Trophoblast cell (in vitro differentiated cells and primary cell): ENCODE measurements at regions not wholly inside any gene's neighbourhood (a gene's known extent, or its start where the extent isn't known, plus 50 kb on each side); places are given as distances from the start of the nearest gene placed in this dataset.
A peak's percentile ranks its signal among the peaks of the same experiment; 100 is the strongest.

Experiments used
- DNase-seq, 2 donors: peaks; one replicate each; pipeline ENCODE4 v3.0.0-alpha.2; 2016
- H2AFZ ChIP-seq: 2 replicates; pipeline ENCODE4 v1.6.1; 2013; ENCODE audit warnings: low read length, moderate library complexity, mild to moderate bottlenecking; ENCODE audit not compliant: insufficient read depth, poor library complexity
- H2AK5ac ChIP-seq: 2 replicates; pipeline ENCODE4 v1.6.1; 2013; ENCODE audit warnings: mild to moderate bottlenecking, low read length
- H2BK120ac ChIP-seq: 2 replicates; pipeline ENCODE4 v1.6.1; 2013; ENCODE audit warnings: low read length, mild to moderate bottlenecking, moderate library complexity; ENCODE audit not compliant: insufficient read depth, poor library complexity
- H2BK12ac ChIP-seq: 2 replicates; pipeline ENCODE4 v1.6.1; 2013; ENCODE audit warnings: mild to moderate bottlenecking, low read length, moderate library complexity
- H2BK5ac ChIP-seq: 2 replicates; pipeline ENCODE4 v1.6.1; 2013; ENCODE audit warnings: low read length, low read depth, moderate library complexity, mild to moderate bottlenecking; ENCODE audit not compliant: poor library complexity
- H3K14ac ChIP-seq: 2 replicates; pipeline ENCODE4 v1.6.1; 2013; ENCODE audit warnings: mild to moderate bottlenecking, low read length
- H3K18ac ChIP-seq: 2 replicates; pipeline ENCODE4 v1.6.1; 2013; ENCODE audit warnings: mild to moderate bottlenecking, low read length
- H3K23ac ChIP-seq: 2 replicates; pipeline ENCODE4 v1.6.1; 2013; ENCODE audit warnings: low read length
- H3K27ac ChIP-seq: 2 replicates; pipeline ENCODE4 v1.5.1; 2013; ENCODE audit warnings: low read depth, mild to moderate bottlenecking, inconsistent platforms, low read length, moderate library complexity
- H3K27me3 ChIP-seq: 2 replicates; pipeline ENCODE4 v1.6.1; 2013; ENCODE audit warnings: inconsistent platforms, mild to moderate bottlenecking, low read length, moderate library complexity; ENCODE audit not compliant: insufficient read depth
- H3K36me3 ChIP-seq, 2 experiments: 1 replicate in 1 of 2; 2 replicates in 1 of 2; pipeline ENCODE4 v1.6.1; 2013; ENCODE audit warnings: low read length in 2 of 2, mild to moderate bottlenecking in 2 of 2, moderate library complexity in 1 of 2; ENCODE audit not compliant: insufficient read depth in 2 of 2, control insufficient read depth in 1 of 2
- H3K4ac ChIP-seq: 2 replicates; pipeline ENCODE4 v1.6.1; 2013; ENCODE audit warnings: low read depth, mild to moderate bottlenecking, low read length, moderate library complexity
- H3K4me1 ChIP-seq, 2 experiments: 1 replicate in 1 of 2; 2 replicates in 1 of 2; pipeline ENCODE4 v1.6.1; 2013; ENCODE audit warnings: low read length in 2 of 2, mild to moderate bottlenecking in 2 of 2, moderate library complexity in 1 of 2; ENCODE audit not compliant: insufficient read depth in 2 of 2, control insufficient read depth in 1 of 2
- H3K4me2 ChIP-seq: 2 replicates; pipeline ENCODE4 v1.6.1; 2013; ENCODE audit warnings: inconsistent platforms, mild to moderate bottlenecking, low read length, moderate library complexity
- H3K4me3 ChIP-seq: 2 replicates; pipeline ENCODE4 v1.5.1; 2013; ENCODE audit warnings: mild to moderate bottlenecking, low read depth, low read length, inconsistent platforms
- H3K79me1 ChIP-seq: one replicate; pipeline ENCODE4 v1.6.1; 2013; ENCODE audit warnings: low read length
- H3K79me2 ChIP-seq: 2 replicates; pipeline ENCODE4 v1.6.1; 2013; ENCODE audit warnings: low read length, mild to moderate bottlenecking; ENCODE audit not compliant: control insufficient read depth, insufficient read depth, poor library complexity
- H3K9ac ChIP-seq: 2 replicates; pipeline ENCODE4 v1.6.1; 2013; ENCODE audit warnings: mild to moderate bottlenecking, low read length
- H3K9me3 ChIP-seq: 2 replicates; pipeline ENCODE4 v1.6.1; 2013; ENCODE audit warnings: low read depth, mild to moderate bottlenecking, control low read depth, inconsistent platforms, low read length; ENCODE audit not compliant: insufficient read depth
- H4K12ac ChIP-seq: 2 replicates; pipeline ENCODE4 v1.6.1; 2013; ENCODE audit warnings: low read depth, mild to moderate bottlenecking, low read length, moderate library complexity
- H4K8ac ChIP-seq: 2 replicates; pipeline ENCODE4 v1.6.1; 2013; ENCODE audit warnings: low read depth, mild to moderate bottlenecking, low read length, moderate library complexity
- H4K91ac ChIP-seq: one replicate; pipeline ENCODE4 v1.6.1; 2013; ENCODE audit warnings: low read depth, mild to moderate bottlenecking, low read length, moderate library complexity
- WGBS: extraction: QIAGEN DNeasy Blood & Tissue Kit; methylation state at CpG from one replicate; pipeline ENCODE4 v1.1.7; 2013; ENCODE audit warnings: missing lambda C conversion rate; ENCODE audit not compliant: insufficient read length, insufficient coverage; ENCODE audit errors: extremely low coverage; 5-methylcytosine and 5-hydroxymethylcytosine counted together

DNA sequence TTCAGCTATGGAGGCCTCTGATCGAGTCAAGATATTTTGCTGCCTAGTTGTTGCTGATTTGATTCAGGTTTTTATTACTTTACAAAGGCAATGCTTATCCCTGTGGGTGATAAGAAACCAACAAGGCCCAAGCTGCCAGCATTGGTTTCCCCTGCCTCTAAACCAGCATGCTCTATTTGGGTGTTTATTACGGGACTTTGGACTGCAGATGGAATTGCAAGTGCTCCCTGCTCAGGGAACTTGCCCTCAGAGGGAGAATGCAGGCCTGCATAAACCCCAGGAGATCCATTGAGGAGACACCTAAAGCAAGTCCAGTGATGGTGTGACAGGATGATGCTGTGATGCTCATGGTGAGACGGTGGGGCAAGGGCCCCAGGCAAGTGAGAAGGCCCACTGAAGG is 172.1 kb downstream of the VAPA start:
- Histone ChIP-seq H3K9me3 (peaks cover 15% of the 10 kb centered on the region), H3K14ac (no peak overlapping the region), H3K9ac (no peak overlapping the region), H2BK12ac (no peak overlapping the region), H3K36me3 (no peaks in the 10 kb centered on the region), H3K4me1 (no peaks in the 10 kb centered on the region), H3K18ac (no peak overlapping the region), H4K8ac (no peak overlapping the region), H3K79me1 (no peaks in the 10 kb centered on the region), H3K4me3 (no peak overlapping the region), H4K91ac (no peak overlapping the region), H3K27me3 (no peaks in the 10 kb centered on the region), H3K4me2 (no peak overlapping the region), H3K23ac (no peak overlapping the region), H4K12ac (no peak overlapping the region), H2AK5ac (no peak overlapping the region), H3K27ac (no peak overlapping the region), H2AFZ (no peak overlapping the region), H2BK5ac (no peak overlapping the region), H3K4ac (no peak overlapping the region), H3K79me2 (no peaks in the 10 kb centered on the region), H2BK120ac (no peak overlapping the region)
- no peak for DNase-seq
- no CpG with 5 or more reads among the region's 3 CpGs for WGBS

GRCh38 chr18:10086458-10087210 is 172.8 kb downstream of the VAPA start:
- no peak overlapping the region for H2AFZ ChIP-seq
- no peak overlapping the region for H4K8ac ChIP-seq
- DNase-seq = peak in 1 of 2 donors; percentile 12

GRCh38 chr18:10088734-10089133 is 174.9 kb downstream of the VAPA start:
- no peak overlapping the region for H2AK5ac ChIP-seq
- DNase-seq = no peak
- no peaks in the 10 kb centered on the region for H3K79me1 ChIP-seq
- H3K18ac ChIP-seq = no peak overlapping the region
- H4K12ac ChIP-seq = no peak overlapping the region
- H2BK5ac ChIP-seq = no peak overlapping the region
- WGBS = no CpG with 5 or more reads among the region's 3 CpGs
- no peak overlapping the region for H3K4me2 ChIP-seq
- no peak overlapping the region for H3K9ac ChIP-seq
- no peak overlapping the region for H2AFZ ChIP-seq
- no peaks in the 10 kb centered on the region for H3K9me3 ChIP-seq
- no peaks in the 10 kb centered on the region for H3K79me2 ChIP-seq
- H4K91ac ChIP-seq = no peak overlapping the region
- H3K4ac ChIP-seq = no peak overlapping the region
- H3K23ac ChIP-seq = no peak overlapping the region
- no peaks in the 10 kb centered on the region for H3K27me3 ChIP-seq
- H3K4me3 ChIP-seq = no peak overlapping the region
- no peak overlapping the region for H3K14ac ChIP-seq
- H3K36me3 ChIP-seq = no peaks in the 10 kb centered on the region
- H2BK120ac ChIP-seq = no peak overlapping the region
- H2BK12ac ChIP-seq = no peak overlapping the region
- no peak overlapping the region for H4K8ac ChIP-seq
- no peak overlapping the region for H3K27ac ChIP-seq
- no peaks in the 10 kb centered on the region for H3K4me1 ChIP-seq

More at GRCh38 chr18:10086458-10087210, 172.8 kb downstream of the VAPA start:
- Histone ChIP-seq H3K27ac (no peak overlapping the region), H2BK12ac (no peak overlapping the region), H3K79me2 (no peaks in the 10 kb centered on the region), H3K9ac (no peak overlapping the region), H3K4me3 (no peak overlapping the region), H3K18ac (no peak overlapping the region), H3K4me1 (no peaks in the 10 kb centered on the region), H3K23ac (no peak overlapping the region), H4K12ac (no peak overlapping the region), H3K14ac (no peak overlapping the region), H2AK5ac (no peak overlapping the region), H3K79me1 (no peaks in the 10 kb centered on the region), H3K4ac (no peak overlapping the region), H2BK120ac (no peak overlapping the region), H2BK5ac (no peak overlapping the region), H3K36me3 (no peaks in the 10 kb centered on the region), H3K9me3 (peaks cover 10% of the 10 kb centered on the region), H4K91ac (no peak overlapping the region), H3K4me2 (no peak overlapping the region), H3K27me3 (no peaks in the 10 kb centered on the region)
- WGBS = no CpG with 5 or more reads among the region's 13 CpGs

- Histone ChIP-seq H3K4me2 (no peak overlapping the region), H3K23ac (no peak overlapping the region), H2BK5ac (no peak overlapping the region), H3K27ac (no peak overlapping the region), H3K79me2 (no peaks in the 10 kb centered on the region), H3K4me1 (no peaks in the 10 kb centered on the region), H4K12ac (no peak overlapping the region), H2AK5ac (no peak overlapping the region), H3K27me3 (no peaks in the 10 kb centered on the region), H3K9me3 (no peaks in the 10 kb centered on the region), H2BK12ac (no peak overlapping the region), H2BK120ac (no peak overlapping the region), H4K8ac (no peak overlapping the region), H3K4me3 (no peak overlapping the region), H3K79me1 (no peaks in the 10 kb centered on the region), H3K9ac (no peak overlapping the region), H4K91ac (no peak overlapping the region), H3K18ac (no peak overlapping the region), H3K4ac (no peak overlapping the region), H3K14ac (no peak overlapping the region), H3K36me3 (no peaks in the 10 kb centered on the region), H2AFZ (no peak overlapping the region)
- no CpG with 5 or more reads among the region's 4 CpGs for WGBS
- DNase-seq = no peak
Measured at GRCh38 chr18:10089881-10090280, 176.1 kb downstream of the VAPA start.
